ENCODE measurements at regions not wholly inside any gene's neighbourhood (a gene's known extent, or its start where the extent isn't known, plus 50 kb on each side); places are given as distances from the start of the nearest gene placed in this dataset.

DNA sequence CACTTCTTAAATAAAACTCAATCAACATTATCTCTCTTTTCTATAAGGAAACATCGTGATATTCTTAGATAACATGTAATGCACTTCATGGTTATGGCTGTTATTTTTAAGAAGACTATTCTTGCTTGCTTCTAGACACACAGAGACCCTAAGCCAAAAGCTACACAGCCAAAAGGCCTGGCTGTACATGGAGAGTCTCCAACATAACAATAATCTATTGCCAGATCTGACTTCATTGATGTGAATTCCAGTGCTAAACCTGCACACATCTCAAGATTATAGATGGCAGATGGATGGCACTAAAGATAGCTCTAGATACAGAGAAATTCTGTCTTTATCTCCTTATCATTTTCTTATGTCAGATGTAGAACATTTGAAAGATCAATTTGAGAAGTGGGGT, 811.6 kb upstream of the ZNF608 start:
- TF ChIP-seq, protein P1, sequence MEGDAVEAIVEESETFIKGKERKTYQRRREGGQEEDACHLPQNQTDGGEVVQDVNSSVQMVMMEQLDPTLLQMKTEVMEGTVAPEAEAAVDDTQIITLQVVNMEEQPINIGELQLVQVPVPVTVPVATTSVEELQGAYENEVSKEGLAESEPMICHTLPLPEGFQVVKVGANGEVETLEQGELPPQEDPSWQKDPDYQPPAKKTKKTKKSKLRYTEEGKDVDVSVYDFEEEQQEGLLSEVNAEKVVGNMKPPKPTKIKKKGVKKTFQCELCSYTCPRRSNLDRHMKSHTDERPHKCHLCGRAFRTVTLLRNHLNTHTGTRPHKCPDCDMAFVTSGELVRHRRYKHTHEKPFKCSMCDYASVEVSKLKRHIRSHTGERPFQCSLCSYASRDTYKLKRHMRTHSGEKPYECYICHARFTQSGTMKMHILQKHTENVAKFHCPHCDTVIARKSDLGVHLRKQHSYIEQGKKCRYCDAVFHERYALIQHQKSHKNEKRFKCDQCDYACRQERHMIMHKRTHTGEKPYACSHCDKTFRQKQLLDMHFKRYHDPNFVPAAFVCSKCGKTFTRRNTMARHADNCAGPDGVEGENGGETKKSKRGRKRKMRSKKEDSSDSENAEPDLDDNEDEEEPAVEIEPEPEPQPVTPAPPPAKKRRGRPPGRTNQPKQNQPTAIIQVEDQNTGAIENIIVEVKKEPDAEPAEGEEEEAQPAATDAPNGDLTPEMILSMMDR (IDR thresholded peaks at IDR 0.05; ENCODE audit: control insufficient read depth, extremely low read depth, insufficient read depth) = no peak
- no peak for DNase-seq (ENCODE audit: low read depth)
- no peak overlapping the region for H3K4me3 ChIP-seq (ENCODE audit: low read depth, low read length)

DNA sequence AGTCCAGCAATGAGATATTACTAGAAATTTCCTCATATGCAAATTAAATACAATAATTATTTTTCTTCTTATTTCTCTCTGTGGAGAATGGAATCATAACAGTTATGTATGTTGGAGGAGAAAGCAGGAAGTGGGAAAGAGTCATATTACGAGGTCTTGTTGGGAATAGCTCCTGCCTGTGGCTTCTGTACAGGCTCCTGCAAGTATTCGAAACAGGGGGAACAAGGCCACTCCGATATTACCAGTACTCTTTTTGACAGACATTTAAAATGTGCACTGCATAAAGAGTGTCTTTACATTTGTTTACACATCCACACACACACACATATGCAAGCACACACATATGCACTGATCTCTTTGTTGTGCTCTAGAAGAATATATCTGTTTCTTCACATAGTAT, 812.0 kb upstream of the ZNF608 start:
- H3K4me3 ChIP-seq (ENCODE audit: low read depth, low read length) = no peak overlapping the region
- TF ChIP-seq, protein P1 (IDR thresholded peaks at IDR 0.05; ENCODE audit: control insufficient read depth, extremely low read depth, insufficient read depth) = no peak
- DNase-seq (ENCODE audit: low read depth) = no peak

DNA sequence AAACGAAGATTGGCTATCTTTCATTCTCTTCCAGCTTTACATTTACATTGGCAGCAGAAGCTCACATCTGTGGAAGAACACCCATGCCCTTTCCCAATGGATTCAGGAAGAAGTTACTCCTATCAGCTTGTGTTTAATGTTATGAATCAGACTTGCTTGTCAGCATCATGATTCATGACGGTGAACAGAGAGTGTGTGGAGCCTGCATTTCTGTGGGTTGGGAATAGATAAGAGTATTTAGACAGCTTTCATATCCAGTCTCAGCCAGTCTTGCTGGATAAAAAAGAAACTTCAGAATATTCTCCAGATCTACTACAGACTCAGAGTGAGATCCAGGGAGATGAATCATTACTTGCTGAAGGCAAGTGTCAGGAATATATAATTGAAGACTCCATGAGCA, 812.9 kb upstream of the ZNF608 start:
- TF ChIP-seq, protein P1 (IDR thresholded peaks at IDR 0.05; ENCODE audit: control insufficient read depth, extremely low read depth, insufficient read depth) = no peak
- H3K4me3 ChIP-seq (ENCODE audit: low read depth, low read length) = no peak overlapping the region
- DNase-seq (ENCODE audit: low read depth) = no peak

DNA sequence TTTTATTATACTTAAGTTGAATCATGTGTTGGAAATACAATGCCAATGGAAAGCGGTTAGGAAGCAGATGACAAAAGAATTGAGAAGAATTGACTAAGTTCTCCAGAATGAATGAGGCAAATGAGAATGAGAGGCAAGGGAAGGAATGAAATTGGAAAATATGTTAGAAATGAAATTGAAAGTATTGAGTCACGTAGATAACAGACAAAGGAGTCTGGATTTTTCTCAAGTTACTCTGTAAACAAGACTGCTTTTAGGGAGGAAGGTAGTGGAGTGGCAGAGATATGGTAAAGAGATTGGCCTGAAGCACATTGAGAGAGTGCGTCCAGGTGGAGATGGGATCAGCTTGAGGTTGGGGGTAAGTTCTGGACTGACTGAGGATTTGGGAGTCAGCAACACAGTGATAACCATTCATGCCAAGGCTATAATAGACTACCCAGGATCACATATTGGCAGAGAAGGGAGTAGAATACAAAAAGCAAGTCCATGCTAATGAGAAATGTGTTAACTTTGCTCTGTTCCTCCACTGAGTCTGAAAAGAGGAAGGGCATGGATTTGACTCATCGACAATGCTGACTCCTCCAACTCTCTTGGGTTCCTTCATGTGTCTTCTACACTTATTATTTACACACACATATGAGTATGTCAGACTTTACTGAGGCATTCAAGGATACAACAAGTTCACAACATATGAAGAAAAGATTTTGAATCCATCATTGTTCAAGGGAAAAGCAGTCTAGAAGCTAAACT, 814.2 kb upstream of the ZNF608 start:
- TF ChIP-seq, protein P1 (IDR thresholded peaks at IDR 0.05; ENCODE audit: control insufficient read depth, extremely low read depth, insufficient read depth) = no peak
- DNase-seq (ENCODE audit: low read depth) = no peak
- no peak overlapping the region for H3K4me3 ChIP-seq (ENCODE audit: low read depth, low read length)

DNA sequence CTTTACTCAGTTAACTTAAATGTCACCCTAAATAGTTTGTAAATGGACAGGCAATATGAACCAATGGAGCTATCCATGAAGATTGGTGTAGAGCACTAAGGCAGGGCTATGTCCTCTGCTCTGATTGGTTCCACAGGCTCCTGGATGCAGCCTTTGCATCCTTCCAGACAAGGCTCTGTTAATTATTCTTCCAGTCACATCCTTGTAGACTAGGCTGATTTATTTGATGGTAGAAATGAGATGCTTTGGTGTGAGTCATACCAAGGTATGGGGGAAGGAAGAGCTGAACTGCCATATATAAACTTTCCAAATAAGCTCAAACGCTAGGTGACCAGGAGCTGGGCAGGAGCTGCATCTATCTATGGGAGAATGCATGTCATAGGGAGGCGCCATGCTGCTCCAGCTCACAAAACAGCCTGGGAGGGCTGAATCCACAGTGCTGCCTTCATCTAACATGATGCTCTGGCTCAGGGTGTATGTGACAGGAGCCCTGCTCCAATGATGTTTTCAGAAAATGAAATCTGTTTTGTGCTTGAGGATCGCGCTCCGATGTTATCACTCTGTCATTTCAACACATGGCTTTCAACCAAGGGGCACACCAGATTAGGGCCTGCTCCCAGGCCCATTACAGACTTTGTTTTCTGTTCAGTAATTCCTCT, 818.0 kb upstream of the ZNF608 start:
- DNase-seq (ENCODE audit: low read depth) = no peak
- TF ChIP-seq, protein P1 (IDR thresholded peaks at IDR 0.05; ENCODE audit: control insufficient read depth, extremely low read depth, insufficient read depth) = no peak

DNA sequence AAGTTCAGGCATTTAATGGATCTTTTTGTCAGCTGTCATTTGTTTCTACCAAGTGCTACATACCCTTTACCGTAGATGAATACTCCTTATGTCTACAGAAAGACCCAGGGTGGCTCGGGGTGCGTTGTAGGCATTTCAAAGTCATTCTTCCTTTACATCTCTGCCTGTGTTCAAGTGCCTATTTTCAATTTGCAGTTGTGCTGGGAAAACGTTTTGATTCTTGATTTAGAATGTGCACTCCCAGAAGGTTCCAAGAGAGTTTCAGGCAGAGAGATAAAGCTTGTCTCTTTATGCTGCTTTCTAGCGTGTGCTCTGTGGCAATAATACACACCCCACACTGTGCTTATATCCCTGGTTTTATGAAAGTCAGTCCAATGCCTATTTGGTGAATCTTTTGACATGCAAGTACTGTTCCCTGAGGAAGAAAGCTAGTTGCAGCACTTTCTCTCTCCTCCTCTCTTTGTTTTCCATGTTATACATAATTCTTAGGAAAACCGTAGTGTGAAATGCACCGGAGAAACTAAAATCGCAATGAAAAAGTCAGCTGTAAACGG, 828.1 kb upstream of the ZNF608 start:
- DNase-seq (ENCODE audit: low read depth) = no peak
- TF ChIP-seq, protein P1 (IDR thresholded peaks at IDR 0.05; ENCODE audit: control insufficient read depth, extremely low read depth, insufficient read depth) = no peak
- no peak overlapping the region for H3K4me3 ChIP-seq (ENCODE audit: low read depth, low read length)

More for the DNA sequence above, 818.0 kb upstream of the ZNF608 start:
- H3K4me3 ChIP-seq (ENCODE audit: low read depth, low read length) = no peak overlapping the region

Measured in LNCaP clone FGC (cell line).